ENCODE measurements at regions not wholly inside any gene's neighbourhood (a gene's known extent, or its start where the extent isn't known, plus 50 kb on each side); places are given as distances from the start of the nearest gene placed in this dataset.

DNA sequence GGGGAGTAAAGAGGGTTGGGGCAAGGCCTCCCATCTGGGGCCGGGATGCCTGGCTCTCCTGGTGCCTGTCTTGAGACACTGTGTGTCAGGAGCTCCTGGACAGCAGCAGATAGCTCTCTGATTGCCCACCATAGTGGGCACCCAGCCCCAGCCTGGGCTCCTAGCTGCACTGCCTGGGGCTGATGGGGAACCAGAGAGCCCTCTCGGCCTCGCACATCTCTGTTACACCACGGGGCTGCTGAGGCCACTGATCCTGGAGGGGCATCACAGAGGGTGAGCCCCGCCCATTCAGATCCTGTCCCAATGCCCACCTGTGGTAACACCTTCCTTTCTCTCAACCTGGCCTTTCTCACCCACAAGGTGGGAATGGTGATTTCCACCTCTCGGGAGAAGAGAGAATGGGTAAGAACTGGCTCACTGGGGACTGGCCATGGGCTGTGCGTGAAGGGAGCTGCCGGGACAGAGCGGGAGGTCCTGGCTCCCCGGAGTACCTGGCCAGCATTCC is 135.9 kb downstream of the URI1 start:
- DNase-seq (ENCODE audit: insufficient read length, low spot score) = no peak
- no peak for FAIRE-seq
- no peak for TF ChIP-seq CTCF (IDR thresholded peaks at IDR 0.05; ENCODE audit: insufficient read depth, missing control alignments)

- FAIRE-seq (no peak), DNase-seq (ENCODE audit: insufficient read length, low spot score) (no peak)
- TF ChIP-seq CTCF (IDR thresholded peaks at IDR 0.05; ENCODE audit: insufficient read depth, missing control alignments) = no peak
Measured at GRCh38 chr19:30078381-30078910, 136.4 kb downstream of the URI1 start.

DNA sequence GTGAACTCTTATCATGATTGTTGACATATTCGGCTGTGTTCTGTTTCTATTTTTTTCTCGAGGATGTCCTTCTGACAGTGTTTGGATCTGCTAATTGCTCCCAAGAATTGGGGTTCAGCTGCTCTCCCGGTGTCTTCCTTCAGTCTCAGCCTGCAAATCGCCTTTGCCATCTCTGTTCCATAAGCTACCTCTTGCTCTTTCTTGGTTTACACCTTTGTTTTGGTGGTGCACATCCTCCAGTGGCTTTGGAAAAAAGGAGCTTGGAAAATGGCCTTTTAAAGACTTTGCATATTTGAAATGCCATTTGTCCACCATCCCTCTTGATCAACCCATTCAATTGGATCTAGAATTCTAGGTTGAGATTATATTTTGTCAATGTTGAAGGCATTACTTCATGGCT is 137.2 kb downstream of the URI1 start:
- DNase-seq (ENCODE audit: insufficient read length, low spot score) (no peak), FAIRE-seq (no peak)
- TF ChIP-seq CTCF (IDR thresholded peaks at IDR 0.05; ENCODE audit: insufficient read depth, missing control alignments) = no peak

- TF ChIP-seq CTCF (IDR thresholded peaks at IDR 0.05; ENCODE audit: insufficient read depth, missing control alignments) = no peak
- FAIRE-seq = no peak
- DNase-seq (ENCODE audit: insufficient read length, low spot score) = no peak
Measured at GRCh38 chr19:30082168-30082567, 140.1 kb downstream of the URI1 start.

DNA sequence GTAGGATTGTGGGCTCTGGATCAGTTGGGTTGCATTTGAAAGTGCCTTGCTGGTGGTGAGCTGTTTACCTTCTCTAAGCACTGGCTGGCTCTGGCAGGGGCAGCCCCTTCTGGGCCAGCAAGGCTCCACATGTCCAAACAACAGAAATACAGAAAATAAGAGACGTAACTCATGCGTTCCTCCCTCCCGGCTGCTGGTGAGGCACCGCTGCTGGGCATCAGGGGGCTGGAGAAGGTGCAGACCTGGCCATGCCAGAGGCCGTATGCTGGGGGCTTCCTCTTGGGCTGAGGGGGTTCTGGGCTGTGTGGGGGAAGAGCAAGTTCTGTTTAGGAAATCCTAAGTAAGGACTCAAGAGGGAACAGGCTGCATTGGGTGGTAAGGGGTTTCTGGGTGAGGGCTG is 140.6 kb downstream of the URI1 start:
- TF ChIP-seq CTCF (IDR thresholded peaks at IDR 0.05; ENCODE audit: insufficient read depth, missing control alignments) = no peak
- DNase-seq (ENCODE audit: insufficient read length, low spot score) (no peak), FAIRE-seq (no peak)

DNA sequence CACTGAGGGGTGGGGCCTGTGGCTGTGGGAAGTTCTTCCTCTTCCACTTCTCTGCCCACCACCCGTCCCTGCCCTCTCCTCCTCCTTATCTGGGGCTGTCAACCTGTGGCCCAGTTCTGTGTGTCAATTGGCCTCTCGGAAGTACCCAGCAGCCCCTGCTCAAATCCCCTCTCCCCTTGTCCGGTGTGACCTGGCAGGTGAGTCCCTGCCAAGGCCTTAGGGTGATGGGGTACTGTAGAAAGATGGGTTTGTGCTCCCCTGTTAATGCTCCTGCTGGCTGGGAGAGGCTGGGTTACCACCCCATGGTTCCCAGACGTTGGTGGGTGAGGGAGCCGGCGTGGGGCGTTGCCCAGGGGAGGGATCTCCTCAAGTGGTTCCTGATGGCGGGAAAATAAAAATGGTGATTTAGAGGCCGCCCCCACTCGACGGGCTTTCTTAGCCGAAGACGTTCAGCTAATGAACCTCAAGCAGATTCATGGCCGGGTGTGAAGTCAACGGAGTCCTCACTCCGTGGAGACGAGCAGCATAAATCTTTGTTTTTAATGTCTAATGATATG is 141.2 kb downstream of the URI1 start:
- DNase-seq (ENCODE audit: insufficient read length, low spot score) = no peak
- FAIRE-seq = no peak
- no peak for TF ChIP-seq CTCF (IDR thresholded peaks at IDR 0.05; ENCODE audit: insufficient read depth, missing control alignments)

- no peak for TF ChIP-seq CTCF (IDR thresholded peaks at IDR 0.05; ENCODE audit: insufficient read depth, missing control alignments)
- FAIRE-seq (no peak), DNase-seq (ENCODE audit: insufficient read length, low spot score) (no peak)
Measured at GRCh38 chr19:30083701-30084156, 141.7 kb downstream of the URI1 start.
